Kidney epithelial cell (primary cell): ENCODE measurements at regions not wholly inside any gene's neighbourhood (a gene's known extent, or its start where the extent isn't known, plus 50 kb on each side); places are given as distances from the start of the nearest gene placed in this dataset.
"Not testable (repeated sequence)": the region's sequence is repeated elsewhere in the genome, so short reads cannot be mapped to it uniquely, and the experiment has no call there.

Experiments used
- DNase-seq: peaks from one replicate; pipeline ENCODE4 v3.0.0-alpha.2; 2010; ENCODE audit warnings: low read depth
- H3K27me3 ChIP-seq: 2 replicates; pipeline ENCODE4 v1.6.0; 2011; ENCODE audit warnings: low read length; ENCODE audit not compliant: control insufficient read depth, insufficient read depth
- H3K36me3 ChIP-seq: 2 replicates; pipeline ENCODE4 v1.5.1; 2011; ENCODE audit warnings: low read length; ENCODE audit not compliant: control insufficient read depth, insufficient read depth
- H3K4me3 ChIP-seq: 2 replicates; pipeline ENCODE4 v1.5.1; 2011; ENCODE audit warnings: low read depth, mild to moderate bottlenecking, control low read depth, low read length
- TF ChIP-seq, protein P1 (sequence below): IDR thresholded peaks from 2 replicates; pipeline ENCODE4 v1.5.1; 2011; ENCODE audit warnings: mild to moderate bottlenecking, moderate library complexity, low read length, control low read depth, inconsistent platforms; ENCODE audit not compliant: insufficient read depth, poor library complexity, severe bottlenecking

DNA sequence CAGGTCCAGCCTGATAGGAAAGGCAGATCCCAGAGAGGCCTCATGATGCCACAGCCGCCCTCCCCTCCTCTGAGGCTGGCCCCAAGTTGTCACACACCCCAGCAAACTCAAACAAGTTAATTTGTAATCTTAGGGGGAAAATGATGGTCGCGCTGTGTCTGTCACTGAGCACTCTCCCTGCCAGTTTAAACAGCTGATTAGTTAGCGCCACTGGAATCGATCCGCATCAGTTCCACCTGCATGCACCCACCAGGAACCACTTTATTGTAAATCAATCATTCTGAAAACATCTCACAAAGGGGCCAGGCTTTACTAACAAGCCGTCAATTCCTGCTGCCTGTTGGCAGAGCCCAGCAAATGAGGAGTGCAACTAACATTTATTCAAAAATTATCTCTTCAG lies 870.9 kb downstream of the KCNMA1 start:
- DNase-seq = no peak
- no peaks in the 10 kb centered on the region for H3K27me3 ChIP-seq
- no peaks in the 10 kb centered on the region for H3K36me3 ChIP-seq
- TF ChIP-seq, protein P1, sequence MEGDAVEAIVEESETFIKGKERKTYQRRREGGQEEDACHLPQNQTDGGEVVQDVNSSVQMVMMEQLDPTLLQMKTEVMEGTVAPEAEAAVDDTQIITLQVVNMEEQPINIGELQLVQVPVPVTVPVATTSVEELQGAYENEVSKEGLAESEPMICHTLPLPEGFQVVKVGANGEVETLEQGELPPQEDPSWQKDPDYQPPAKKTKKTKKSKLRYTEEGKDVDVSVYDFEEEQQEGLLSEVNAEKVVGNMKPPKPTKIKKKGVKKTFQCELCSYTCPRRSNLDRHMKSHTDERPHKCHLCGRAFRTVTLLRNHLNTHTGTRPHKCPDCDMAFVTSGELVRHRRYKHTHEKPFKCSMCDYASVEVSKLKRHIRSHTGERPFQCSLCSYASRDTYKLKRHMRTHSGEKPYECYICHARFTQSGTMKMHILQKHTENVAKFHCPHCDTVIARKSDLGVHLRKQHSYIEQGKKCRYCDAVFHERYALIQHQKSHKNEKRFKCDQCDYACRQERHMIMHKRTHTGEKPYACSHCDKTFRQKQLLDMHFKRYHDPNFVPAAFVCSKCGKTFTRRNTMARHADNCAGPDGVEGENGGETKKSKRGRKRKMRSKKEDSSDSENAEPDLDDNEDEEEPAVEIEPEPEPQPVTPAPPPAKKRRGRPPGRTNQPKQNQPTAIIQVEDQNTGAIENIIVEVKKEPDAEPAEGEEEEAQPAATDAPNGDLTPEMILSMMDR = no peak
- no peak overlapping the region for H3K4me3 ChIP-seq

DNA sequence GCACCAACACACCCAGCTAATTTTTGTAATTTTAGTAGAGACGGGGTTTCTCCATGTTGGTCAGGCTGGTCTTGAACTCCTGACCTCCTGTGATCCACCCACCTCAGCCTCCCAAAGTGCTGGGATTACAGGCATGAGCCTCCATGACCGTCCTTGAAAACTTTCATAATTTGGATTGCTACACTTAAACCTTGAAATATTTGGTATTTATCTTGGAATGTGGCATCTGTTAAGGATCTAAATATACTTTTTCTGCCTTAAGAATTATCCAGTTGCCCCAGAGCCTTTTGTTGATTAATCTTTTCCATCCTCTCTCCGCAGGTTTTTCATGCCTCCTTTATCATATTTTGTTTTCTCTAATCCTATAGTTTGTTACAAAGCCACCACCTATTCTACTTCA lies 872.7 kb downstream of the KCNMA1 start:
- H3K4me3 ChIP-seq, H3K36me3 ChIP-seq, H3K27me3 ChIP-seq, DNase-seq: not testable (repeated sequence)

DNA sequence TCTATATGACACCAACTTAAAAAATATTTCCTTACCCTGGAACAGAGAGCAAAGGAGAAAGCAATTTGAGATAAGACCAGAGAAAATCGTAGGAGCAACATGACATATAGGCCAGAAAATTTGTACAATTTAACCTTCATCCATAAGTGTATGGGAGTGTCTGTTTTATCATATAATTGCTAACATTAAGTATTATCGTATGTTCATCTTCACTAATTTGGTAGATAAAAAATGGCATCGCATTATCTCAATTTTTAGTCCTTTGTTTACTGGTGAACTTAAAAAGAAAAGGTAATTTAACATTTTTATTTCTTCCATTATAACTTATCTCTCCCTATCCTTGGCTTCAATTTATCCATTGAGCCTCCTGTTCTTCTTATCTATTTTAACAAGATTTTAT lies 873.4 kb downstream of the KCNMA1 start:
- no peaks in the 10 kb centered on the region for H3K36me3 ChIP-seq
- no peak overlapping the region for H3K4me3 ChIP-seq
- TF ChIP-seq, protein P1 = no peak
- H3K27me3 ChIP-seq = no peaks in the 10 kb centered on the region
- DNase-seq = no peak

DNA sequence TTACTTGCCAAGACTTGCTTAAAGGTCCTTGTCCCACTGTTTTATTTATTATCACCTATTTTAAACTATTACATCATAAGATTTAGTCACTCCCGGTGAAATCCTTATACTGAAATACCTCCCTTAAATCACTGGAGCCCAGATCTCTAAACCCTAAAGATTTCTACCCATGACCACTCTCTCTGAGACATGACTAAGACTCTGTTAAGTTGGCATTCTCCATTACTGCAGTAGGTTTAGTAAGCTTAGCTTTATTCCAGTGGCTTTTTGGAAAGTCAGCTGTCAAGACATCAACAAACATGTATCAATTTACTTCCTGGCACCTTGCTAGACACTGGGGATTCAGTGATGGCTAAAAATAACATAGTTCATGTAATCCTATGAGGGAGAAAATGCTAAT lies 874.2 kb downstream of the KCNMA1 start:
- Histone ChIP-seq H3K36me3 (no peaks in the 10 kb centered on the region), H3K4me3 (no peak overlapping the region), H3K27me3 (no peaks in the 10 kb centered on the region)
- no peak for DNase-seq
- TF ChIP-seq, protein P1 = no peak

DNA sequence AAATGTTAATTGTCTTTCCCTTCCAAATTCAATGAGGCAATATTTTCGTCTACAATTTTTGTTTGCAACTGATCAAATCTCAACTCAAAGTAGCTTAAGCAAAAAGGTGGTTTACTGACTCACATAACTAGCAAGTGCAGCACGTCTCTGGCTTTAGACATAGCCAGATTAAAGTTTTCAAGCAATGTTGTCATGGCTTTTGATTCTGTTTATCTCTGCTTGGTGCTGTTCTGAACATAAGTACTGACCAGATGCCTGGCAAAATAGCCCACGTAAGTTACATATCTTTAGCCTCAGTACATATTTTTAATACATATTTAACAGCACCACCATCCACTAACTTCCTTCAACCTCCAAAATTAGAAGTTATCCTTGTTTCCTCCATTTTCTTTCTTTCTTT lies 877.9 kb downstream of the KCNMA1 start:
- TF ChIP-seq, protein P1 = no peak
- Histone ChIP-seq H3K27me3 (no peaks in the 10 kb centered on the region), H3K4me3 (no peak overlapping the region), H3K36me3 (no peaks in the 10 kb centered on the region)
- no peak for DNase-seq

- no peaks in the 10 kb centered on the region for H3K27me3 ChIP-seq
- no peak for DNase-seq
- TF ChIP-seq, protein P1 = no peak
These were observed 894.4 kb downstream of the KCNMA1 start for GRCh38 chr10:76743169-76743568.

More at GRCh38 chr10:76743169-76743568, 894.4 kb downstream of the KCNMA1 start:
- Histone ChIP-seq H3K36me3 (no peaks in the 10 kb centered on the region), H3K4me3 (no peak overlapping the region)
